WTC11 (cell line): ENCODE measurements at regions not wholly inside any gene's neighbourhood (a gene's known extent, or its start where the extent isn't known, plus 50 kb on each side); places are given as distances from the start of the nearest gene placed in this dataset.

ENCODE experiments used
- ATAC-seq: fragments of 200-7000 bp; cut with Tn5 transposase; 2 replicates; pipeline ENCODE4 v1.10.0; 2021; ENCODE audit warnings: mild to moderate bottlenecking, moderate library complexity
- CTCF ChIA-PET: fragments of 300-600 bp; sonication (Branson Sonifier 250); formaldehyde crosslinking; loops from one replicate; lab custom pipeline; 2021; ENCODE audit warnings: antibody characterized with exemption; lab: Charles Lee
- POLR2A ChIA-PET: fragments of 350-600 bp; sonication (Branson Sonifier 250); formaldehyde crosslinking; loops from one replicate; lab custom pipeline; 2021; ENCODE audit warnings: antibody characterized with exemption; lab: Charles Lee
- DNase-seq: peaks from one replicate; pipeline ENCODE4 v3.0.0; 2021; ENCODE audit warnings: low spot score
- H3K27ac Mint-ChIP-seq: 2 replicates; pipeline ENCODE4 v1.8.0; 2021; ENCODE audit warnings: mixed read lengths
- H3K27me3 Mint-ChIP-seq: 2 replicates; pipeline ENCODE4 v1.8.0; 2021; ENCODE audit warnings: low read depth, mild to moderate bottlenecking, moderate library complexity, mixed read lengths
- H3K36me3 Mint-ChIP-seq: 2 replicates; pipeline ENCODE4 v1.8.0; 2021; ENCODE audit warnings: mixed read lengths
- H3K4me1 Mint-ChIP-seq: 2 replicates; pipeline ENCODE4 v1.8.0; 2022; ENCODE audit warnings: mixed read lengths
- H3K4me3 Mint-ChIP-seq: 2 replicates; pipeline ENCODE4 v1.8.0; 2021; ENCODE audit warnings: mild to moderate bottlenecking, moderate library complexity, mixed read lengths
- H3K9me3 Mint-ChIP-seq: 2 replicates; pipeline ENCODE4 v1.8.0; 2021; ENCODE audit warnings: mixed read lengths
- CBFB ChIP-seq: sonication (generic); formaldehyde crosslinking; IDR thresholded peaks from 2 replicates; pipeline ENCODE4 v1.8.1; 2022; ENCODE audit warnings: mild to moderate bottlenecking, low read depth, missing genetic modification reagents
- GRHL2 ChIP-seq: fragments of 250-450 bp; sonication (Bioruptor Pico); IDR thresholded peaks from 2 replicates; pipeline ENCODE4 v1.8.0; 2022; ENCODE audit warnings: mild to moderate bottlenecking, moderate library complexity; ENCODE audit not compliant: insufficient replicate concordance, severe bottlenecking
- RORB ChIP-seq: fragments of 250-450 bp; sonication (Bioruptor Pico); IDR thresholded peaks from 2 replicates; pipeline ENCODE4 v1.9.0; 2021; ENCODE audit warnings: mild to moderate bottlenecking
- TCF7 ChIP-seq: sonication (generic); formaldehyde crosslinking; IDR thresholded peaks from 2 replicates; pipeline ENCODE4 v1.8.0; 2022; ENCODE audit warnings: mild to moderate bottlenecking, low read depth, missing genetic modification reagents, moderate library complexity
- TP53 ChIP-seq: sonication (generic); formaldehyde crosslinking; IDR thresholded peaks from 2 replicates; pipeline ENCODE4 v1.8.1; 2023; ENCODE audit warnings: mild to moderate bottlenecking, missing genetic modification reagents
- ZBTB21 ChIP-seq: sonication (generic); formaldehyde crosslinking; IDR thresholded peaks from 2 replicates; pipeline ENCODE4 v1.8.1; 2023; ENCODE audit warnings: mild to moderate bottlenecking, missing genetic modification reagents, borderline replicate concordance
- ZNF219 ChIP-seq: sonication (generic); formaldehyde crosslinking; IDR thresholded peaks from 2 replicates; pipeline ENCODE4 v1.8.0; 2023; ENCODE audit warnings: missing genetic modification reagents, mild to moderate bottlenecking, borderline replicate concordance
- ZNF423 ChIP-seq: fragments of 250-450 bp; sonication (Bioruptor Pico); IDR thresholded peaks from 2 replicates; pipeline ENCODE4 v2.1.2; 2022; ENCODE audit warnings: mild to moderate bottlenecking, moderate library complexity
- TF ChIP-seq, protein P1 (sequence below): sonication (generic); formaldehyde crosslinking; IDR thresholded peaks from 2 replicates; pipeline ENCODE4 v1.8.0; 2022; ENCODE audit warnings: mild to moderate bottlenecking, missing genetic modification reagents
- TF ChIP-seq, protein P2 (sequence below): sonication (generic); formaldehyde crosslinking; IDR thresholded peaks from 2 replicates; pipeline ENCODE4 v1.8.1; 2023; ENCODE audit warnings: mild to moderate bottlenecking, missing genetic modification reagents, moderate library complexity
- TF ChIP-seq, protein P3 (sequence below): sonication (generic); formaldehyde crosslinking; IDR thresholded peaks from 2 replicates; pipeline ENCODE4 v1.8.1; 2022; ENCODE audit warnings: mild to moderate bottlenecking, moderate library complexity, missing genetic modification reagents
- TF ChIP-seq, protein P4 (sequence below): sonication (generic); formaldehyde crosslinking; IDR thresholded peaks from 2 replicates; pipeline ENCODE4 v1.8.0; 2022; ENCODE audit warnings: mild to moderate bottlenecking, missing genetic modification reagents
- TF ChIP-seq, protein P5 (sequence below): sonication (generic); formaldehyde crosslinking; IDR thresholded peaks from 2 replicates; pipeline ENCODE4 v1.8.0; 2023; ENCODE audit warnings: missing genetic modification reagents, mild to moderate bottlenecking, borderline replicate concordance
- TF ChIP-seq, protein P6 (sequence below): sonication (generic); formaldehyde crosslinking; IDR thresholded peaks from 2 replicates; pipeline ENCODE4 v1.8.1; 2023; ENCODE audit warnings: mild to moderate bottlenecking, moderate library complexity, missing genetic modification reagents

DNA sequence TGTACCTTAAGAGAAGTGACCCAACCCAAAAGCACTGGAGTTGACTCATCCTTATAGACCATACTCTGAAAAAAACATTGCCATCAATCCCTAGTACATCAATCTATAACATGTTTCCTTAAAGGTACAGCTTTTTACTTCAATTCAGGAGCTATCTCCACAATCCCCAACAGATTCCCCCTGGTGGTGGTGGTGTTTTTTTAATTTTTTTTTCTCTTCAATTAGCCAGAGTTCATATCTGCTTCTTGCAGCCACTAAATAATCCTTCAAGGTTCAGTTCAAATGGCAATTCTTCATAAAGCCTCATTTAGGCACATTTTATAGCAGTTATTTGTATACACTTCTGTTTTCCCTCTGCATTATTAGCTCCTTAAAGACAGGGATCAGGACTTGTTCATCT is 60.7 kb upstream of the KDR start:
- Mint-ChIP-seq H3K9me3 (peaks cover 23% of the 10 kb centered on the region), H3K4me3 (no peak overlapping the region), H3K36me3 (peaks cover 24% of the 10 kb centered on the region), H3K27ac (peak overlapping the region; percentile 76), H3K27me3 (peaks cover 5% of the 10 kb centered on the region; the same call in 1 of the 2 replicates), H3K4me1 (peaks cover 77% of the 10 kb centered on the region)
- ChIA-PET POLR2A (interaction anchor here (0.6 kb wide), 1 partner anchor 58 kb away, joined by 8 read pairs; no protein-coding TSS in a partner anchor), CTCF (interaction anchor here (0.7 to 4.2 kb wide), 18 partner anchors 10 to 360 kb away, joined by 3 to 59 read pairs (median 4); partner anchors contain the start of genes KDR and SRD5A3)
- no peak for ATAC-seq
- no peak for DNase-seq
- TF ChIP-seq ZNF423 (CRISPR knock-in tag), result no peak
- TF ChIP-seq TCF7 (CRISPR knock-in tag), result no peak
- TF ChIP-seq GRHL2, result no peak
- TF ChIP-seq RORB (CRISPR knock-in tag), result no peak
- no peak for TF ChIP-seq CBFB
- TF ChIP-seq, protein P1, sequence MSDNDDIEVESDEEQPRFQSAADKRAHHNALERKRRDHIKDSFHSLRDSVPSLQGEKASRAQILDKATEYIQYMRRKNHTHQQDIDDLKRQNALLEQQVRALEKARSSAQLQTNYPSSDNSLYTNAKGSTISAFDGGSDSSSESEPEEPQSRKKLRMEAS, result no peak
- TF ChIP-seq, protein P2, sequence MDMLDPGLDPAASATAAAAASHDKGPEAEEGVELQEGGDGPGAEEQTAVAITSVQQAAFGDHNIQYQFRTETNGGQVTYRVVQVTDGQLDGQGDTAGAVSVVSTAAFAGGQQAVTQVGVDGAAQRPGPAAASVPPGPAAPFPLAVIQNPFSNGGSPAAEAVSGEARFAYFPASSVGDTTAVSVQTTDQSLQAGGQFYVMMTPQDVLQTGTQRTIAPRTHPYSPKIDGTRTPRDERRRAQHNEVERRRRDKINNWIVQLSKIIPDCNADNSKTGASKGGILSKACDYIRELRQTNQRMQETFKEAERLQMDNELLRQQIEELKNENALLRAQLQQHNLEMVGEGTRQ, result no peak
- TF ChIP-seq TP53 (CRISPR knock-in tag), result no peak
- TF ChIP-seq ZBTB21 (CRISPR knock-in tag), result no peak
- TF ChIP-seq, protein P3, sequence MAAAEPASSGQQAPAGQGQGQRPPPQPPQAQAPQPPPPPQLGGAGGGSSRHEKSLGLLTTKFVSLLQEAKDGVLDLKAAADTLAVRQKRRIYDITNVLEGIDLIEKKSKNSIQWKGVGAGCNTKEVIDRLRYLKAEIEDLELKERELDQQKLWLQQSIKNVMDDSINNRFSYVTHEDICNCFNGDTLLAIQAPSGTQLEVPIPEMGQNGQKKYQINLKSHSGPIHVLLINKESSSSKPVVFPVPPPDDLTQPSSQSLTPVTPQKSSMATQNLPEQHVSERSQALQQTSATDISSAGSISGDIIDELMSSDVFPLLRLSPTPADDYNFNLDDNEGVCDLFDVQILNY (CRISPR knock-in tag), result no peak
- TF ChIP-seq, protein P4, sequence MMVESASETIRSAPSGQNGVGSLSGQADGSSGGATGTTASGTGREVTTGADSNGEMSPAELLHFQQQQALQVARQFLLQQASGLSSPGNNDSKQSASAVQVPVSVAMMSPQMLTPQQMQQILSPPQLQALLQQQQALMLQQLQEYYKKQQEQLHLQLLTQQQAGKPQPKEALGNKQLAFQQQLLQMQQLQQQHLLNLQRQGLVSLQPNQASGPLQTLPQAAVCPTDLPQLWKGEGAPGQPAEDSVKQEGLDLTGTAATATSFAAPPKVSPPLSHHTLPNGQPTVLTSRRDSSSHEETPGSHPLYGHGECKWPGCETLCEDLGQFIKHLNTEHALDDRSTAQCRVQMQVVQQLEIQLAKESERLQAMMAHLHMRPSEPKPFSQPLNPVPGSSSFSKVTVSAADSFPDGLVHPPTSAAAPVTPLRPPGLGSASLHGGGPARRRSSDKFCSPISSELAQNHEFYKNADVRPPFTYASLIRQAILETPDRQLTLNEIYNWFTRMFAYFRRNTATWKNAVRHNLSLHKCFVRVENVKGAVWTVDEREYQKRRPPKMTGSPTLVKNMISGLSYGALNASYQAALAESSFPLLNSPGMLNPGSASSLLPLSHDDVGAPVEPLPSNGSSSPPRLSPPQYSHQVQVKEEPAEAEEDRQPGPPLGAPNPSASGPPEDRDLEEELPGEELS, result no peak
- TF ChIP-seq ZNF219 (CRISPR knock-in tag), result no peak
- TF ChIP-seq, protein P5, sequence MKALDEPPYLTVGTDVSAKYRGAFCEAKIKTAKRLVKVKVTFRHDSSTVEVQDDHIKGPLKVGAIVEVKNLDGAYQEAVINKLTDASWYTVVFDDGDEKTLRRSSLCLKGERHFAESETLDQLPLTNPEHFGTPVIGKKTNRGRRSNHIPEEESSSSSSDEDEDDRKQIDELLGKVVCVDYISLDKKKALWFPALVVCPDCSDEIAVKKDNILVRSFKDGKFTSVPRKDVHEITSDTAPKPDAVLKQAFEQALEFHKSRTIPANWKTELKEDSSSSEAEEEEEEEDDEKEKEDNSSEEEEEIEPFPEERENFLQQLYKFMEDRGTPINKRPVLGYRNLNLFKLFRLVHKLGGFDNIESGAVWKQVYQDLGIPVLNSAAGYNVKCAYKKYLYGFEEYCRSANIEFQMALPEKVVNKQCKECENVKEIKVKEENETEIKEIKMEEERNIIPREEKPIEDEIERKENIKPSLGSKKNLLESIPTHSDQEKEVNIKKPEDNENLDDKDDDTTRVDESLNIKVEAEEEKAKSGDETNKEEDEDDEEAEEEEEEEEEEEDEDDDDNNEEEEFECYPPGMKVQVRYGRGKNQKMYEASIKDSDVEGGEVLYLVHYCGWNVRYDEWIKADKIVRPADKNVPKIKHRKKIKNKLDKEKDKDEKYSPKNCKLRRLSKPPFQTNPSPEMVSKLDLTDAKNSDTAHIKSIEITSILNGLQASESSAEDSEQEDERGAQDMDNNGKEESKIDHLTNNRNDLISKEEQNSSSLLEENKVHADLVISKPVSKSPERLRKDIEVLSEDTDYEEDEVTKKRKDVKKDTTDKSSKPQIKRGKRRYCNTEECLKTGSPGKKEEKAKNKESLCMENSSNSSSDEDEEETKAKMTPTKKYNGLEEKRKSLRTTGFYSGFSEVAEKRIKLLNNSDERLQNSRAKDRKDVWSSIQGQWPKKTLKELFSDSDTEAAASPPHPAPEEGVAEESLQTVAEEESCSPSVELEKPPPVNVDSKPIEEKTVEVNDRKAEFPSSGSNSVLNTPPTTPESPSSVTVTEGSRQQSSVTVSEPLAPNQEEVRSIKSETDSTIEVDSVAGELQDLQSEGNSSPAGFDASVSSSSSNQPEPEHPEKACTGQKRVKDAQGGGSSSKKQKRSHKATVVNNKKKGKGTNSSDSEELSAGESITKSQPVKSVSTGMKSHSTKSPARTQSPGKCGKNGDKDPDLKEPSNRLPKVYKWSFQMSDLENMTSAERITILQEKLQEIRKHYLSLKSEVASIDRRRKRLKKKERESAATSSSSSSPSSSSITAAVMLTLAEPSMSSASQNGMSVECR (CRISPR knock-in tag), result no peak

DNA sequence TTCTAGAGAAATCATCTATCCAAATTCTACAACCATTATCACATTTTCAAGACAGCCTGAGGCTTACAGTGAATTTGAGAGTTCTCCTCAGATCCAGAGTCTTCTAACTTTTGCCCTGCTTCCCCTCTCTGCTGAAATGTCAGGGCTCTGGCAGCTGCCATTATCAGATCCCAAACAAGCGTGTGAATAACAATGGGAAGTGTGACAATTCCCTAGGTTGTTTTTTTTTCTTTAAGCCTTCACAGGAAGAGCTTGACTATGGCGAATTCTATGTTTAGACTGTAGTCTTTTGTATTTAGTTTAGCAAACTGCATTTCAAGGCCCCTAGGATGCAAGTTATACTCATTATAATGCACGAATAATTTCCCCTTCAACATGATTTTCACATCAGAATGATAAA is 61.3 kb upstream of the KDR start:
- DNase-seq, result no peak
- H3K27me3 Mint-ChIP-seq, result peaks cover 9% of the 10 kb centered on the region; the same call in 1 of the 2 replicates
- peak overlapping the region; percentile 15; the same call in 1 of the 2 replicates for H3K4me3 Mint-ChIP-seq

More for the DNA sequence above, 61.3 kb upstream of the KDR start:
- ATAC-seq, result peak; percentile 41
- CTCF ChIA-PET, result interaction anchor here (0.7 to 4.2 kb wide), 14 partner anchors 10 to 359 kb away, joined by 3 to 59 read pairs (median 6); partner anchors contain the start of genes KDR and SRD5A3
- Mint-ChIP-seq H3K36me3 (peaks cover 30% of the 10 kb centered on the region), H3K27ac (peak overlapping the region; percentile 76), H3K9me3 (peaks cover 29% of the 10 kb centered on the region), H3K4me1 (peaks cover 72% of the 10 kb centered on the region)
- TF ChIP-seq, protein P6, sequence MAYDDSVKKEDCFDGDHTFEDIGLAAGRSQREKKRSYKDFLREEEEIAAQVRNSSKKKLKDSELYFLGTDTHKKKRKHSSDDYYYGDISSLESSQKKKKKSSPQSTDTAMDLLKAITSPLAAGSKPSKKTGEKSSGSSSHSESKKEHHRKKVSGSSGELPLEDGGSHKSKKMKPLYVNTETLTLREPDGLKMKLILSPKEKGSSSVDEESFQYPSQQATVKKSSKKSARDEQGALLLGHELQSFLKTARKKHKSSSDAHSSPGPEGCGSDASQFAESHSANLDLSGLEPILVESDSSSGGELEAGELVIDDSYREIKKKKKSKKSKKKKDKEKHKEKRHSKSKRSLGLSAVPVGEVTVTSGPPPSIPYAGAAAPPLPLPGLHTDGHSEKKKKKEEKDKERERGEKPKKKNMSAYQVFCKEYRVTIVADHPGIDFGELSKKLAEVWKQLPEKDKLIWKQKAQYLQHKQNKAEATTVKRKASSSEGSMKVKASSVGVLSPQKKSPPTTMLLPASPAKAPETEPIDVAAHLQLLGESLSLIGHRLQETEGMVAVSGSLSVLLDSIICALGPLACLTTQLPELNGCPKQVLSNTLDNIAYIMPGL (CRISPR knock-in tag), result no peak
- TF ChIP-seq GRHL2, result no peak
- POLR2A ChIA-PET, result no interaction called here
